Neural cell (in vitro differentiated cells): ENCODE measurements at regions not wholly inside any gene's neighbourhood (a gene's known extent, or its start where the extent isn't known, plus 50 kb on each side); places are given as distances from the start of the nearest gene placed in this dataset.

ENCODE experiments used
- H2AFZ ChIP-seq: fragments of 200-600, 300-800 bp; sonication (generic), shearing (Covaris generic); 2 replicates; pipeline ENCODE4 v1.6.0; 2014; ENCODE audit warnings: low read depth, mild to moderate bottlenecking, antibody characterized with exemption, low read length, moderate library complexity
- H3F3A ChIP-seq: fragments of 200-600 bp; shearing (Covaris generic); 2 replicates; pipeline ENCODE4 v1.6.1; 2016; ENCODE audit warnings: mild to moderate bottlenecking, moderate library complexity, mixed read lengths, antibody characterized with exemption, low read length; ENCODE audit not compliant: insufficient read depth, poor library complexity, severe bottlenecking
- H3K27ac ChIP-seq: fragments of 200-600, 300-800 bp; sonication (generic), shearing (Covaris generic); 2 replicates; pipeline ENCODE4 v1.5.1; 2014; ENCODE audit warnings: mild to moderate bottlenecking, low read length, moderate library complexity
- H3K27me3 ChIP-seq: fragments of 300-800, 200-600 bp; sonication (generic), shearing (Covaris generic); 2 replicates; pipeline ENCODE4 v1.6.0; 2014; ENCODE audit warnings: mild to moderate bottlenecking, low read depth, low read length, moderate library complexity; ENCODE audit not compliant: insufficient read depth
- H3K36me3 ChIP-seq: fragments of 300-800, 200-600 bp; sonication (generic), shearing (Covaris generic); 2 replicates; pipeline ENCODE4 v1.5.1; 2014; ENCODE audit warnings: mild to moderate bottlenecking, antibody characterized with exemption, low read length, moderate library complexity; ENCODE audit not compliant: insufficient read depth
- H3K4me2 ChIP-seq: fragments of 300-800, 200-600 bp; sonication (generic), shearing (Covaris generic); 2 replicates; pipeline ENCODE4 v1.6.0; 2014; ENCODE audit warnings: mild to moderate bottlenecking, low read length
- H3K4me3 ChIP-seq: fragments of 300-800, 200-600 bp; sonication (generic), shearing (Covaris generic); 2 replicates; pipeline ENCODE4 v1.5.1; 2014; ENCODE audit warnings: mild to moderate bottlenecking, low read length, moderate library complexity
- H3K79me2 ChIP-seq: fragments of 200-600 bp; shearing (Covaris generic); replicated peaks from 2 replicates; pipeline ENCODE4 v1.6.0; 2014; ENCODE audit warnings: mild to moderate bottlenecking, low read length, moderate library complexity; ENCODE audit not compliant: insufficient read depth
- H3K9ac ChIP-seq: fragments of 300-800, 200-600 bp; sonication (generic), shearing (Covaris generic); 2 replicates; pipeline ENCODE4 v1.6.1; 2016; ENCODE audit warnings: mild to moderate bottlenecking, low read length, mixed read lengths
- H3K9me2 ChIP-seq: fragments of 200-600 bp; shearing (Covaris generic); 2 replicates; pipeline ENCODE4 v1.6.1; 2016; ENCODE audit warnings: mild to moderate bottlenecking, low read length, mixed read lengths; ENCODE audit not compliant: insufficient read depth
- H3K9me3 ChIP-seq: fragments of 200-600, 300-800 bp; sonication (generic), shearing (Covaris generic); 2 replicates; pipeline ENCODE4 v1.6.1; 2016; ENCODE audit warnings: mild to moderate bottlenecking, mixed run types, low read length, moderate library complexity, mixed read lengths
- H4K20me1 ChIP-seq: fragments of 200-600 bp; shearing (Covaris generic); 2 replicates; pipeline ENCODE4 v1.6.1; 2016; ENCODE audit warnings: mild to moderate bottlenecking, mixed run types; ENCODE audit not compliant: insufficient read depth
- CTCF ChIP-seq: fragments of 450-650 bp; IDR thresholded peaks from 2 replicates; pipeline ENCODE4 v1.5.1; 2014; ENCODE audit warnings: antibody characterized with exemption, mild to moderate bottlenecking, moderate library complexity; ENCODE audit not compliant: poor library complexity, severe bottlenecking
- EP300 ChIP-seq: fragments of 450-650 bp; conservative IDR thresholded peaks from 2 replicates; pipeline ENCODE4 v1.6.1; 2014; ENCODE audit warnings: antibody characterized with exemption, mild to moderate bottlenecking, moderate library complexity; ENCODE audit not compliant: poor library complexity, severe bottlenecking
- EZH2 ChIP-seq: fragments of 200-600, 300-800 bp; shearing (Covaris generic), sonication (generic); IDR thresholded peaks from 2 replicates; pipeline ENCODE4 v1.6.1; 2014; ENCODE audit warnings: antibody characterized with exemption, low read length, borderline replicate concordance, mild to moderate bottlenecking; ENCODE audit not compliant: insufficient read depth, poor library complexity, severe bottlenecking
- MXI1 ChIP-seq: fragments of 450-650 bp; conservative IDR thresholded peaks from 2 replicates; pipeline ENCODE4 v1.6.1; 2014; ENCODE audit warnings: antibody characterized with exemption, mild to moderate bottlenecking; ENCODE audit not compliant: poor library complexity, severe bottlenecking
- POLR2AphosphoS5 ChIP-seq: IDR thresholded peaks from 2 replicates; pipeline ENCODE4 v1.6.1; 2012
- RAD21 ChIP-seq: fragments of 450-650 bp; conservative IDR thresholded peaks from 2 replicates; pipeline ENCODE4 v1.6.1; 2014; ENCODE audit warnings: antibody characterized with exemption, mild to moderate bottlenecking, moderate library complexity
- REST ChIP-seq: IDR thresholded peaks from 2 replicates; pipeline ENCODE4 v1.6.1; 2012; ENCODE audit warnings: borderline replicate concordance
- SMC3 ChIP-seq: fragments of 450-650 bp; conservative IDR thresholded peaks from 2 replicates; pipeline ENCODE4 v1.6.1; 2014; ENCODE audit warnings: antibody characterized with exemption, mild to moderate bottlenecking, moderate library complexity; ENCODE audit not compliant: poor library complexity
- TAF1 ChIP-seq: IDR thresholded peaks from 2 replicates; pipeline ENCODE4 v1.6.1; 2012; ENCODE audit warnings: low read depth

- H3K9me3 ChIP-seq: no peaks in the 10 kb centered on the region
- no peak overlapping the region for H3K4me2 ChIP-seq
- H3K9me2 ChIP-seq: no peaks in the 10 kb centered on the region
- H3K79me2 ChIP-seq: no peaks in the 10 kb centered on the region
- no peak overlapping the region for H3K4me3 ChIP-seq
- H3K27ac ChIP-seq: no peak overlapping the region
- no peak overlapping the region for H3K9ac ChIP-seq
- TF ChIP-seq SMC3 (no peak), REST (no peak), MXI1 (no peak), POLR2AphosphoS5 (no peak), EP300 (no peak), TAF1 (no peak)
- H3K36me3 ChIP-seq: no peaks in the 10 kb centered on the region
- H3F3A ChIP-seq: no peaks in the 10 kb centered on the region
- H3K27me3 ChIP-seq: no peaks in the 10 kb centered on the region
- H4K20me1 ChIP-seq: no peaks in the 10 kb centered on the region
- no peak overlapping the region for H2AFZ ChIP-seq
These were observed 141.9 kb upstream of the SLC7A14 start for GRCh38 chr3:170727754-170728153.

GRCh38 chr3:170726976-170727661, 141.2 kb upstream of the SLC7A14 start:
- Histone ChIP-seq H3K36me3 (no peaks in the 10 kb centered on the region), H2AFZ (no peak overlapping the region), H3K9me3 (no peaks in the 10 kb centered on the region), H3K9me2 (no peaks in the 10 kb centered on the region), H3K27ac (no peak overlapping the region), H3K79me2 (no peaks in the 10 kb centered on the region), H4K20me1 (no peaks in the 10 kb centered on the region), H3F3A (no peaks in the 10 kb centered on the region), H3K4me2 (no peak overlapping the region), H3K9ac (no peak overlapping the region), H3K4me3 (no peak overlapping the region), H3K27me3 (no peaks in the 10 kb centered on the region)
- TF ChIP-seq MXI1: no peak
- no peak for TF ChIP-seq SMC3
- no peak for TF ChIP-seq TAF1
- no peak for TF ChIP-seq RAD21
- no peak for TF ChIP-seq CTCF
- no peak for TF ChIP-seq REST
- no peak for TF ChIP-seq POLR2AphosphoS5
- no peak for TF ChIP-seq EP300
- TF ChIP-seq EZH2: no peak
